ENCODE measurements at regions not wholly inside any gene's neighbourhood (a gene's known extent, or its start where the extent isn't known, plus 50 kb on each side); places are given as distances from the start of the nearest gene placed in this dataset.

- TF ChIP-seq TEAD4 (IDR thresholded peaks at IDR 0.05; ENCODE audit: low read depth, low read length) (no peak), CHD1 (IDR thresholded peaks at IDR 0.05; ENCODE audit: low read depth, low read length) (no peak), SP2 (IDR thresholded peaks at IDR 0.05; ENCODE audit: low read length) (no peak), POLR2AphosphoS5 (IDR thresholded peaks at IDR 0.05; ENCODE audit: low read depth, low read length) (no peak), NRF1 (IDR thresholded peaks at IDR 0.05; ENCODE audit: low read depth, low read length) (no peak), CHD2 (IDR thresholded peaks at IDR 0.05; ENCODE audit: low read length) (no peak), NANOG (IDR thresholded peaks at IDR 0.05; ENCODE audit: insufficient read depth, low read depth, low read length, poor library complexity, severe bottlenecking) (no peak), TCF12 (IDR thresholded peaks at IDR 0.05; ENCODE audit: low read depth, low read length) (no peak)
Measured at GRCh38 chr11:11016068-11016467, 158.2 kb upstream of the ZBED5 start (continued).

Measured in H1 (cell line).